ENCODE measurements at regions not wholly inside any gene's neighbourhood (a gene's known extent, or its start where the extent isn't known, plus 50 kb on each side); places are given as distances from the start of the nearest gene placed in this dataset.

DNA sequence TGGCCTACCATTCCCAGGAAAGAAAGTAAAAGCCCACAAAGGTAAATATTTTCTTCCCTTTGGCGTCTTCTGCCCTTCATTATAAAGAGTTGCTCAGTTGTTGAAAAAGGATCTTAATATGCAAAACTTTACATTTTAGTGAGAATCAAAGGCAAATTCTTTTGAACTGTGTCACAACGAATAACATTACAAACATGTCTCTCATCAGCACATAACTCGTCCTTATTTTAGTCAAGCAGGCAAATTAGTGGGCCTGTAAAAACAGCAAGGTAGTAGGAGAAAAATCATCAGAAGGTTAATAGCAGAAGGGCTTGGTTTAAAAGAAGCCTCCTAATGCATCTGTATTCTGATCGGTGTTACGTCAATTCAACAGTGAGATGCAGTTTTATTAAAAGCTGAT lies 647.3 kb upstream of the DIPK2B start:
- TF ChIP-seq FOS (IDR thresholded peaks at IDR 0.05; ENCODE audit: borderline replicate concordance, insufficient read depth, low read length) (no peak), EZH2 (IDR thresholded peaks at IDR 0.05; ENCODE audit: borderline replicate concordance, low read depth, low read length, severe bottlenecking) (no peak), MYC (IDR thresholded peaks at IDR 0.05; ENCODE audit: low read depth, low read length) (no peak), POLR2AphosphoS5 (IDR thresholded peaks at IDR 0.05; ENCODE audit: insufficient read depth, low read depth, low read length) (no peak), MAX (IDR thresholded peaks at IDR 0.05; ENCODE audit: insufficient read depth, insufficient read length) (no peak), JUN (IDR thresholded peaks at IDR 0.05; ENCODE audit: borderline replicate concordance, insufficient read depth, insufficient read length, low read depth) (no peak), GATA2 (IDR thresholded peaks at IDR 0.05; ENCODE audit: insufficient read depth, insufficient read length, low read depth, low read length) (no peak), POLR2A (IDR thresholded peaks at IDR 0.05; ENCODE audit: low read depth, low read length) (no peak)
- TF ChIP-seq, protein P1, sequence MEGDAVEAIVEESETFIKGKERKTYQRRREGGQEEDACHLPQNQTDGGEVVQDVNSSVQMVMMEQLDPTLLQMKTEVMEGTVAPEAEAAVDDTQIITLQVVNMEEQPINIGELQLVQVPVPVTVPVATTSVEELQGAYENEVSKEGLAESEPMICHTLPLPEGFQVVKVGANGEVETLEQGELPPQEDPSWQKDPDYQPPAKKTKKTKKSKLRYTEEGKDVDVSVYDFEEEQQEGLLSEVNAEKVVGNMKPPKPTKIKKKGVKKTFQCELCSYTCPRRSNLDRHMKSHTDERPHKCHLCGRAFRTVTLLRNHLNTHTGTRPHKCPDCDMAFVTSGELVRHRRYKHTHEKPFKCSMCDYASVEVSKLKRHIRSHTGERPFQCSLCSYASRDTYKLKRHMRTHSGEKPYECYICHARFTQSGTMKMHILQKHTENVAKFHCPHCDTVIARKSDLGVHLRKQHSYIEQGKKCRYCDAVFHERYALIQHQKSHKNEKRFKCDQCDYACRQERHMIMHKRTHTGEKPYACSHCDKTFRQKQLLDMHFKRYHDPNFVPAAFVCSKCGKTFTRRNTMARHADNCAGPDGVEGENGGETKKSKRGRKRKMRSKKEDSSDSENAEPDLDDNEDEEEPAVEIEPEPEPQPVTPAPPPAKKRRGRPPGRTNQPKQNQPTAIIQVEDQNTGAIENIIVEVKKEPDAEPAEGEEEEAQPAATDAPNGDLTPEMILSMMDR (IDR thresholded peaks at IDR 0.05; ENCODE audit: extremely low read depth in 1 of 2, insufficient read depth in 1 of 2, low read depth in 1 of 2, low read length in 2 of 2), result no peak
- Histone ChIP-seq H3K27me3 (ENCODE audit: control insufficient read depth in 2 of 2, insufficient read depth in 2 of 2, low read length in 2 of 2) (peaks cover 0 to under 1% of the 10 kb centered on the region in 2 experiments), H3K9me3 (replicated peaks; ENCODE audit: control insufficient read depth, insufficient read depth, low read length) (no peaks in the 10 kb centered on the region), H3K4me3 (replicated peaks in 1 of 3; ENCODE audit: insufficient read depth in 1 of 3, low read depth in 1 of 3, low read length in 3 of 3) (no peak overlapping the region), H3K4me2 (ENCODE audit: insufficient read depth, low read length) (no peak overlapping the region), H4K20me1 (replicated peaks; ENCODE audit: control insufficient read depth, extremely low read depth, insufficient read depth, low read length) (no peaks in the 10 kb centered on the region), H2AFZ (ENCODE audit: low read depth, low read length) (no peak overlapping the region), H3K9me1 (replicated peaks; ENCODE audit: control insufficient read depth, extremely low read depth, insufficient read depth, low read length) (no peaks in the 10 kb centered on the region), H3K36me3 (ENCODE audit: control insufficient read depth in 2 of 2, extremely low read depth in 1 of 2, insufficient read depth in 2 of 2, low read length in 2 of 2) (no peaks in the 10 kb centered on the region), H3K27ac (ENCODE audit: insufficient read depth, low read depth, low read length) (no peak overlapping the region), H3K9ac (replicated peaks; ENCODE audit: extremely low read depth, insufficient read depth, low read length) (no peak overlapping the region), H3K79me2 (ENCODE audit: control insufficient read depth, insufficient read depth, low read length) (peaks cover 15% of the 10 kb centered on the region), H3K4me1 (ENCODE audit: control insufficient read depth, extremely low read depth, insufficient read depth, low read length) (peaks cover 7% of the 10 kb centered on the region)
- ChIA-PET POLR2A (no interaction called here), CTCF (no interaction called here)
- DNase-seq (ENCODE audit: low read depth, low spot score) (no peak), FAIRE-seq (no peak)
- dilution Hi-C loops (cut with MboI; ENCODE audit: extremely low pct_ligation_motif_present, low sequenced_read_pairs) (no loop called here), intact Hi-C loops (cut with micrococcal nuclease) (loop anchor here (10.0 kb wide), 1 partner anchor 523 kb away; no protein-coding TSS in a partner anchor)
- BruUV-seq (replicated peaks), result no TSS peak
